NB4 (cell line): ENCODE measurements at regions not wholly inside any gene's neighbourhood (a gene's known extent, or its start where the extent isn't known, plus 50 kb on each side); places are given as distances from the start of the nearest gene placed in this dataset.

Experiments
- DNase-seq: peaks from one replicate; pipeline ENCODE4 v3.0.0; 2010; ENCODE audit warnings: low read depth
- H3K4me3 ChIP-seq: one replicate; pipeline ENCODE4 v1.5.1; 2011; ENCODE audit warnings: mild to moderate bottlenecking, low read depth, low read length, moderate library complexity
- CTCF ChIP-seq: IDR thresholded peaks from one replicate; pipeline ENCODE4 v1.5.1; 2012; ENCODE audit warnings: low read depth, low read length
- MAX ChIP-seq: IDR thresholded peaks from 2 replicates; pipeline ENCODE4 v1.6.1; 2011; ENCODE audit warnings: low read depth, low read length
- MYC ChIP-seq: IDR thresholded peaks from 2 replicates; pipeline ENCODE4 v1.6.1; 2011; ENCODE audit warnings: low read depth, low read length
- POLR2A ChIP-seq: IDR thresholded peaks from 2 replicates; pipeline ENCODE4 v1.6.1; 2011; ENCODE audit warnings: mild to moderate bottlenecking; ENCODE audit not compliant: insufficient read length; ENCODE audit errors: extremely low read depth

- TF ChIP-seq MAX (no peak), MYC (no peak), CTCF (no peak), POLR2A (no peak)
- no peak for DNase-seq
- H3K4me3 ChIP-seq, result no peak overlapping the region
Observed at GRCh38 chr5:155838394-155838793, 488.6 kb upstream of the SGCD start.

- TF ChIP-seq CTCF (no peak), POLR2A (no peak), MAX (no peak), MYC (no peak)
- H3K4me3 ChIP-seq, result no peak overlapping the region
- DNase-seq, result no peak
Observed at GRCh38 chr5:155839251-155840037, 487.5 kb upstream of the SGCD start.

- no peak for DNase-seq
- no peak overlapping the region for H3K4me3 ChIP-seq
- TF ChIP-seq MAX, result no peak
- TF ChIP-seq MYC, result no peak
- no peak for TF ChIP-seq CTCF
- no peak for TF ChIP-seq POLR2A
Observed at GRCh38 chr5:155844542-155844941, 482.4 kb upstream of the SGCD start.

- DNase-seq, result no peak
- no peak overlapping the region for H3K4me3 ChIP-seq
- TF ChIP-seq MAX, result no peak
- no peak for TF ChIP-seq CTCF
- no peak for TF ChIP-seq MYC
- TF ChIP-seq POLR2A, result no peak
Observed at GRCh38 chr5:155850370-155850769, 476.6 kb upstream of the SGCD start.

- no peak for DNase-seq
- no peak overlapping the region for H3K4me3 ChIP-seq
- no peak for TF ChIP-seq MYC
- TF ChIP-seq MAX, result no peak
- no peak for TF ChIP-seq CTCF
- TF ChIP-seq POLR2A, result no peak
Observed at GRCh38 chr5:155866971-155867370, 460.0 kb upstream of the SGCD start.

- DNase-seq, result no peak
Observed at GRCh38 chr5:155867522-155868088, 459.4 kb upstream of the SGCD start.

More at GRCh38 chr5:155867522-155868088, 459.4 kb upstream of the SGCD start:
- TF ChIP-seq CTCF (no peak), MAX (no peak), MYC (no peak), POLR2A (no peak)
- no peak overlapping the region for H3K4me3 ChIP-seq
